ENCODE measurements at regions not wholly inside any gene's neighbourhood (a gene's known extent, or its start where the extent isn't known, plus 50 kb on each side); places are given as distances from the start of the nearest gene placed in this dataset.
"Not testable (repeated sequence)": the region's sequence is repeated elsewhere in the genome, so short reads cannot be mapped to it uniquely, and the experiment has no call there.

GRCh38 chr5:18686253-18686652 is 1052.0 kb downstream of the TAF11L14 start:
- Histone ChIP-seq H3K27me3 (ENCODE audit: control insufficient read depth in 3 of 3, insufficient read depth in 3 of 3, low read length in 3 of 3) (no peaks in the 10 kb centered on the region), H3K4me3 (ENCODE audit: low read length in 3 of 3) (no peak overlapping the region), H3K27ac (ENCODE audit: low read depth, low read length) (no peak overlapping the region), H3K4me1 (ENCODE audit: control insufficient read depth in 3 of 3, insufficient read depth in 3 of 3, low read length in 3 of 3) (no peaks in the 10 kb centered on the region), H3K9me3 (ENCODE audit: control insufficient read depth in 3 of 3, low read length in 3 of 3) (no peaks in the 10 kb centered on the region), H3K36me3 (ENCODE audit: control insufficient read depth in 3 of 3, insufficient read depth in 3 of 3, low read length in 3 of 3) (no peaks in the 10 kb centered on the region), H3K9ac (ENCODE audit: low read depth in 1 of 3, low read length in 3 of 3) (no peak overlapping the region)

GRCh38 chr5:18687429-18687828 is 1053.2 kb downstream of the TAF11L14 start:
- no peaks in the 10 kb centered on the region for H3K9me3 ChIP-seq (ENCODE audit: control insufficient read depth in 3 of 3, low read length in 3 of 3)
- no peak overlapping the region for H3K4me3 ChIP-seq (ENCODE audit: low read length in 3 of 3)
- H3K36me3 ChIP-seq (ENCODE audit: control insufficient read depth in 3 of 3, insufficient read depth in 3 of 3, low read length in 3 of 3), result no peaks in the 10 kb centered on the region
- H3K27ac ChIP-seq (ENCODE audit: low read depth, low read length), result no peak overlapping the region
- H3K9ac ChIP-seq (ENCODE audit: low read depth in 1 of 3, low read length in 3 of 3), result no peak overlapping the region
- H3K4me1 ChIP-seq (ENCODE audit: control insufficient read depth in 3 of 3, insufficient read depth in 3 of 3, low read length in 3 of 3), result no peaks in the 10 kb centered on the region
- H3K27me3 ChIP-seq (ENCODE audit: control insufficient read depth in 3 of 3, insufficient read depth in 3 of 3, low read length in 3 of 3), result no peaks in the 10 kb centered on the region

- Histone ChIP-seq H3K9ac (ENCODE audit: low read depth in 1 of 3, low read length in 3 of 3) (no peak overlapping the region), H3K36me3 (ENCODE audit: control insufficient read depth in 3 of 3, insufficient read depth in 3 of 3, low read length in 3 of 3) (no peaks in the 10 kb centered on the region), H3K27me3 (ENCODE audit: control insufficient read depth in 3 of 3, insufficient read depth in 3 of 3, low read length in 3 of 3) (no peaks in the 10 kb centered on the region), H3K27ac (ENCODE audit: low read depth, low read length) (no peak overlapping the region), H3K4me3 (ENCODE audit: low read length in 3 of 3) (no peak overlapping the region), H3K4me1 (ENCODE audit: control insufficient read depth in 3 of 3, insufficient read depth in 3 of 3, low read length in 3 of 3) (peaks cover 0 to 4% (median 0%) of the 10 kb centered on the region in 3 donors), H3K9me3 (ENCODE audit: control insufficient read depth in 3 of 3, low read length in 3 of 3) (no peaks in the 10 kb centered on the region)
These were observed 1065.4 kb downstream of the TAF11L14 start for GRCh38 chr5:18699681-18700080.

GRCh38 chr5:18702821-18703220 is 1068.6 kb downstream of the TAF11L14 start:
- Histone ChIP-seq H3K27ac (ENCODE audit: low read depth, low read length) (no peak overlapping the region), H3K36me3 (ENCODE audit: control insufficient read depth in 3 of 3, insufficient read depth in 3 of 3, low read length in 3 of 3) (no peaks in the 10 kb centered on the region), H3K27me3 (ENCODE audit: control insufficient read depth in 3 of 3, insufficient read depth in 3 of 3, low read length in 3 of 3) (no peaks in the 10 kb centered on the region), H3K9ac (ENCODE audit: low read depth in 1 of 3, low read length in 3 of 3) (no peak overlapping the region), H3K4me3 (ENCODE audit: low read length in 3 of 3) (no peak overlapping the region), H3K9me3 (ENCODE audit: control insufficient read depth in 3 of 3, low read length in 3 of 3) (no peaks in the 10 kb centered on the region), H3K4me1 (ENCODE audit: control insufficient read depth in 3 of 3, insufficient read depth in 3 of 3, low read length in 3 of 3) (peaks cover 0 to 4% (median 0%) of the 10 kb centered on the region in 3 donors)

GRCh38 chr5:18712936-18713485 is 1078.8 kb downstream of the TAF11L14 start:
- Histone ChIP-seq H3K4me3 (ENCODE audit: low read length in 3 of 3) (no peak overlapping the region), H3K4me1 (ENCODE audit: control insufficient read depth in 3 of 3, insufficient read depth in 3 of 3, low read length in 3 of 3) (no peaks in the 10 kb centered on the region), H3K9me3 (ENCODE audit: control insufficient read depth in 3 of 3, low read length in 3 of 3) (no peaks in the 10 kb centered on the region), H3K9ac (ENCODE audit: low read depth in 1 of 3, low read length in 3 of 3) (no peak overlapping the region), H3K27ac (ENCODE audit: low read depth, low read length) (no peak overlapping the region), H3K27me3 (ENCODE audit: control insufficient read depth in 3 of 3, insufficient read depth in 3 of 3, low read length in 3 of 3) (no peaks in the 10 kb centered on the region), H3K36me3 (ENCODE audit: control insufficient read depth in 3 of 3, insufficient read depth in 3 of 3, low read length in 3 of 3) (no peaks in the 10 kb centered on the region)

GRCh38 chr5:18720002-18720401 is 1085.7 kb downstream of the TAF11L14 start:
- no peaks in the 10 kb centered on the region for H3K27me3 ChIP-seq (ENCODE audit: control insufficient read depth in 3 of 3, insufficient read depth in 3 of 3, low read length in 3 of 3)
- H3K9me3 ChIP-seq (ENCODE audit: control insufficient read depth in 3 of 3, low read length in 3 of 3), result no peaks in the 10 kb centered on the region
- no peaks in the 10 kb centered on the region for H3K4me1 ChIP-seq (ENCODE audit: control insufficient read depth in 3 of 3, insufficient read depth in 3 of 3, low read length in 3 of 3)
- H3K27ac ChIP-seq (ENCODE audit: low read depth, low read length), result no peak overlapping the region
- H3K9ac ChIP-seq (ENCODE audit: low read depth in 1 of 3, low read length in 3 of 3), result no peak overlapping the region
- no peak overlapping the region for H3K4me3 ChIP-seq (ENCODE audit: low read length in 3 of 3)
- H3K36me3 ChIP-seq (ENCODE audit: control insufficient read depth in 3 of 3, insufficient read depth in 3 of 3, low read length in 3 of 3), result no peaks in the 10 kb centered on the region

GRCh38 chr5:18732556-18733479 is 1098.6 kb downstream of the TAF11L14 start:
- no peak overlapping the region for H3K9ac ChIP-seq (ENCODE audit: low read depth in 1 of 3, low read length in 3 of 3)
- H3K4me1 ChIP-seq (ENCODE audit: control insufficient read depth in 3 of 3, insufficient read depth in 3 of 3, low read length in 3 of 3), result no peaks in the 10 kb centered on the region
- no peaks in the 10 kb centered on the region for H3K36me3 ChIP-seq (ENCODE audit: control insufficient read depth in 3 of 3, insufficient read depth in 3 of 3, low read length in 3 of 3)
- no peak overlapping the region for H3K27ac ChIP-seq (ENCODE audit: low read depth, low read length)
- H3K9me3 ChIP-seq (ENCODE audit: control insufficient read depth in 3 of 3, low read length in 3 of 3), result no peaks in the 10 kb centered on the region
- no peaks in the 10 kb centered on the region for H3K27me3 ChIP-seq (ENCODE audit: control insufficient read depth in 3 of 3, insufficient read depth in 3 of 3, low read length in 3 of 3)
- H3K4me3 ChIP-seq (ENCODE audit: low read length in 3 of 3), result no peak overlapping the region

GRCh38 chr5:18736051-18736398 is 1101.8 kb downstream of the TAF11L14 start:
- no peaks in the 10 kb centered on the region for H3K4me1 ChIP-seq (ENCODE audit: control insufficient read depth in 3 of 3, insufficient read depth in 3 of 3, low read length in 3 of 3)
- H3K27ac ChIP-seq (ENCODE audit: low read depth, low read length), result no peak overlapping the region
- no peak overlapping the region for H3K4me3 ChIP-seq (ENCODE audit: low read length in 3 of 3)
- no peaks in the 10 kb centered on the region for H3K27me3 ChIP-seq (ENCODE audit: control insufficient read depth in 3 of 3, insufficient read depth in 3 of 3, low read length in 3 of 3)
- H3K9me3 ChIP-seq (ENCODE audit: control insufficient read depth in 3 of 3, low read length in 3 of 3), result no peaks in the 10 kb centered on the region
- H3K36me3 ChIP-seq (ENCODE audit: control insufficient read depth in 3 of 3, insufficient read depth in 3 of 3, low read length in 3 of 3), result no peaks in the 10 kb centered on the region
- no peak overlapping the region for H3K9ac ChIP-seq (ENCODE audit: low read depth in 1 of 3, low read length in 3 of 3)

- not testable (repeated sequence) for H3K4me1 ChIP-seq (ENCODE audit: control insufficient read depth in 3 of 3, insufficient read depth in 3 of 3, low read length in 3 of 3); H3K9ac ChIP-seq (ENCODE audit: low read depth in 1 of 3, low read length in 3 of 3); H3K36me3 ChIP-seq (ENCODE audit: control insufficient read depth in 3 of 3, insufficient read depth in 3 of 3, low read length in 3 of 3); H3K9me3 ChIP-seq (ENCODE audit: control insufficient read depth in 3 of 3, low read length in 3 of 3); H3K27ac ChIP-seq (ENCODE audit: low read depth, low read length); H3K4me3 ChIP-seq (ENCODE audit: low read length in 3 of 3); H3K27me3 ChIP-seq (ENCODE audit: control insufficient read depth in 3 of 3, insufficient read depth in 3 of 3, low read length in 3 of 3)
These were observed 1102.5 kb downstream of the TAF11L14 start for GRCh38 chr5:18736736-18737135.

- Histone ChIP-seq H3K27ac (ENCODE audit: low read depth, low read length) (no peak overlapping the region), H3K4me3 (ENCODE audit: low read length in 3 of 3) (no peak overlapping the region), H3K36me3 (ENCODE audit: control insufficient read depth in 3 of 3, insufficient read depth in 3 of 3, low read length in 3 of 3) (no peaks in the 10 kb centered on the region), H3K4me1 (ENCODE audit: control insufficient read depth in 3 of 3, insufficient read depth in 3 of 3, low read length in 3 of 3) (no peaks in the 10 kb centered on the region), H3K9ac (ENCODE audit: low read depth in 1 of 3, low read length in 3 of 3) (no peak overlapping the region), H3K9me3 (ENCODE audit: control insufficient read depth in 3 of 3, low read length in 3 of 3) (no peaks in the 10 kb centered on the region), H3K27me3 (ENCODE audit: control insufficient read depth in 3 of 3, insufficient read depth in 3 of 3, low read length in 3 of 3) (no peaks in the 10 kb centered on the region)
These were observed 1106.0 kb downstream of the TAF11L14 start for GRCh38 chr5:18740301-18740700.
